MCF 10A (cell line): ENCODE measurements at regions not wholly inside any gene's neighbourhood (a gene's known extent, or its start where the extent isn't known, plus 50 kb on each side); places are given as distances from the start of the nearest gene placed in this dataset.

Source experiments
- BruUV-seq: library from RNA; stranded (reverse); fragments of 400-500 nt; replicated peaks from 2 replicates; lab custom pipeline; 2021; lab: Mats Ljungman, UMichigan
- CTCF ChIA-PET: fragments of 300-600 bp; sonication (Branson Sonifier 250); formaldehyde crosslinking; extraction: SDS; loops from one replicate; lab custom pipeline; 2021; ENCODE audit warnings: antibody characterized with exemption, inconsistent platforms; lab: Yijun Ruan, JAX
- POLR2A ChIA-PET: fragments of 300-600, 350-650 bp; sonication (Branson Sonifier 250); formaldehyde crosslinking; extraction: SDS; loops from one replicate; lab custom pipeline; 2020; ENCODE audit warnings: antibody characterized with exemption, inconsistent platforms; lab: Yijun Ruan, JAX
- DNase-seq: peaks from one replicate; pipeline ENCODE4 v3.0.0-alpha.2; 2018; ENCODE audit not compliant: unreplicated experiment
- H3K27ac Mint-ChIP-seq: one replicate; pipeline ENCODE4 v1.8.0; 2022; ENCODE audit warnings: mild to moderate bottlenecking, low read depth, mixed read lengths; ENCODE audit not compliant: unreplicated experiment
- H3K27me3 Mint-ChIP-seq: one replicate; pipeline ENCODE4 v1.8.0; 2022; ENCODE audit warnings: mixed read lengths; ENCODE audit not compliant: insufficient read depth, unreplicated experiment
- H3K36me3 Mint-ChIP-seq: one replicate; pipeline ENCODE4 v1.8.0; 2022; ENCODE audit warnings: mild to moderate bottlenecking, moderate library complexity, mixed read lengths; ENCODE audit not compliant: insufficient read depth, unreplicated experiment
- H3K4me1 Mint-ChIP-seq: one replicate; pipeline ENCODE4 v1.8.0; 2022; ENCODE audit warnings: mixed read lengths; ENCODE audit not compliant: insufficient read depth, unreplicated experiment
- H3K4me3 Mint-ChIP-seq: one replicate; pipeline ENCODE4 v1.8.0; 2022; ENCODE audit warnings: mild to moderate bottlenecking, moderate library complexity, mixed read lengths; ENCODE audit not compliant: unreplicated experiment
- H3K9me3 Mint-ChIP-seq: one replicate; pipeline ENCODE4 v1.8.0; 2022; ENCODE audit warnings: mixed read lengths; ENCODE audit not compliant: unreplicated experiment
- intact Hi-C: fragments of 100-400 bp; cut with micrococcal nuclease; formaldehyde crosslinking; loops from 2 replicates; pipeline ENCODE4 v1.14.1; 2022
- TF ChIP-seq, protein P1 (sequence below): fragments of 200-600 bp; IDR thresholded peaks from one replicate; pipeline ENCODE4 v1.8.0; 2022; ENCODE audit warnings: antibody characterized with exemption, mild to moderate bottlenecking; ENCODE audit not compliant: unreplicated experiment

DNA sequence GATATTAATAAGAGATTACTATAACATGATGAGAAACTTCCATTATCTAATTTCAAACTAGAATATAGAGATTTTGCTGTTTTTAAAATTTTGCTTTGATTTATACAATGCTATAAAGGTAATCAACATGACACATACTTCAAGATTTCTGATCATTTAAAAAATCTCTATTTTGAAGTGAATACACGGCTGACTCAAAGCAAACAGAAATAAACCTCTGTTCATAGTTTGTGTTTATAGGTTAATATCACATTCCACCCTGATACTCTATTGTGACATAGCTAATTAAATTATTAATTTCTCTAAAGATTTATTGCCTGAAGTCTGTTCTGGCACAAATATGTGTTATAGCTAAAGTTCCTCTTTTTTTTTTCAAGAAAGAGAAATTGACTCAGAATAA is 349.2 kb downstream of the TLL1 start:
- intact Hi-C loops = no loop called here
- Mint-ChIP-seq H3K4me1 (no peaks in the 10 kb centered on the region), H3K9me3 (no peaks in the 10 kb centered on the region), H3K27me3 (no peaks in the 10 kb centered on the region), H3K36me3 (no peaks in the 10 kb centered on the region), H3K4me3 (no peak overlapping the region), H3K27ac (no peak overlapping the region)
- ChIA-PET POLR2A (no interaction called here), CTCF (interaction anchor here (0.7 kb wide), 1 partner anchor 151 kb away, joined by 3 read pairs; no protein-coding TSS in a partner anchor)
- no peak for DNase-seq
- BruUV-seq = no TSS peak
- TF ChIP-seq, protein P1, sequence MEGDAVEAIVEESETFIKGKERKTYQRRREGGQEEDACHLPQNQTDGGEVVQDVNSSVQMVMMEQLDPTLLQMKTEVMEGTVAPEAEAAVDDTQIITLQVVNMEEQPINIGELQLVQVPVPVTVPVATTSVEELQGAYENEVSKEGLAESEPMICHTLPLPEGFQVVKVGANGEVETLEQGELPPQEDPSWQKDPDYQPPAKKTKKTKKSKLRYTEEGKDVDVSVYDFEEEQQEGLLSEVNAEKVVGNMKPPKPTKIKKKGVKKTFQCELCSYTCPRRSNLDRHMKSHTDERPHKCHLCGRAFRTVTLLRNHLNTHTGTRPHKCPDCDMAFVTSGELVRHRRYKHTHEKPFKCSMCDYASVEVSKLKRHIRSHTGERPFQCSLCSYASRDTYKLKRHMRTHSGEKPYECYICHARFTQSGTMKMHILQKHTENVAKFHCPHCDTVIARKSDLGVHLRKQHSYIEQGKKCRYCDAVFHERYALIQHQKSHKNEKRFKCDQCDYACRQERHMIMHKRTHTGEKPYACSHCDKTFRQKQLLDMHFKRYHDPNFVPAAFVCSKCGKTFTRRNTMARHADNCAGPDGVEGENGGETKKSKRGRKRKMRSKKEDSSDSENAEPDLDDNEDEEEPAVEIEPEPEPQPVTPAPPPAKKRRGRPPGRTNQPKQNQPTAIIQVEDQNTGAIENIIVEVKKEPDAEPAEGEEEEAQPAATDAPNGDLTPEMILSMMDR = no peak

DNA sequence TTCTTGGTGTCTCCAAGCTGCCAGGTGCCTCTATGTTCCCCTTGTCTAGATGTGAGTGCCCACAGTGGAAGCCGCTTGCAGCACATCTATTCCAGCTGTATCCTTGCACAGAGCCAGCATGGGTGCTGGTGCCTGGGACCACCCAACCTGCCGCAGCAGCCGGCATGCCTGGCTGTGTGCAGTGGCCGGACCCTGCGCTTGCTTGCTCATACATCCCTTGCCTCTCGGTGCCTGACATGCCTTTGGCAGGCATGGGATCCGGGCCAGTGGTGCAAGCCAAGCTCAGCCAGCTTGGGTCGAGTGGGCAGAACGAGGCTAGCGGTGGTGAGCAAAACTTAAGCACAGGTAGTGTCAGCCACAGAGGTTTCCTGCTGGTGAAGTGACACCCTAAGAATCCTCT is 355.1 kb downstream of the TLL1 start:
- H3K27me3 Mint-ChIP-seq = no peaks in the 10 kb centered on the region
- no peaks in the 10 kb centered on the region for H3K4me1 Mint-ChIP-seq
- H3K4me3 Mint-ChIP-seq = no peak overlapping the region
- no peaks in the 10 kb centered on the region for H3K9me3 Mint-ChIP-seq
- DNase-seq = no peak
- no peaks in the 10 kb centered on the region for H3K36me3 Mint-ChIP-seq
- POLR2A ChIA-PET = interaction anchor here (0.6 kb wide), 1 partner anchor 87 kb away, joined by 3 read pairs; no protein-coding TSS in a partner anchor
- TF ChIP-seq, protein P1 = no peak
- H3K27ac Mint-ChIP-seq = no peak overlapping the region
- no TSS peak for BruUV-seq
- intact Hi-C loops = no loop called here
- CTCF ChIA-PET = interaction anchor here (0.7 kb wide), 1 partner anchor 786 kb away, joined by 3 read pairs; no protein-coding TSS in a partner anchor

DNA sequence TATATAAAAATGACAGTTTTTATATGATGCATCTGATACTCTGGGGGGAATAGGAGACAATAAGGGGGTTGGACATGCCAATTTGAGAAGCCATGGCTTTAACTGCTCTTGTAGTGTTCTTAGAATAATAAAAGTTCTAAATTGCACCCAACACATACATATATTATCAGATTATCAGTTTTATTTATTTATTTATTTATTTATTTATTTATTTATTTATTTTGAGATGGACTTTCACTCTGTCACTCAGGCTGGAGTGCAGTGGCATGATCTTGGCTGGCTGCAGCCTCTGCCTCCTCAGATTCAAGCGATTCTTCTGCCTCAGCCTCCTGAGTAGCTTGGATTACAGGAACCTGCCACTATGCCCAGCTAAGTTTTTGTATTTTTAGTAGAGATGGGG is 356.8 kb downstream of the TLL1 start:
- Mint-ChIP-seq H3K4me3 (no peak overlapping the region), H3K36me3 (no peaks in the 10 kb centered on the region), H3K4me1 (no peaks in the 10 kb centered on the region), H3K9me3 (no peaks in the 10 kb centered on the region), H3K27me3 (no peaks in the 10 kb centered on the region), H3K27ac (no peak overlapping the region)
- CTCF ChIA-PET = interaction anchor here (0.7 kb wide), 2 partner anchors 55 to 348 kb away, joined by 3 to 4 read pairs; no protein-coding TSS in a partner anchor
- BruUV-seq = no TSS peak
- TF ChIP-seq, protein P1 = no peak
- POLR2A ChIA-PET = no interaction called here
- DNase-seq = no peak
- intact Hi-C loops = no loop called here

DNA sequence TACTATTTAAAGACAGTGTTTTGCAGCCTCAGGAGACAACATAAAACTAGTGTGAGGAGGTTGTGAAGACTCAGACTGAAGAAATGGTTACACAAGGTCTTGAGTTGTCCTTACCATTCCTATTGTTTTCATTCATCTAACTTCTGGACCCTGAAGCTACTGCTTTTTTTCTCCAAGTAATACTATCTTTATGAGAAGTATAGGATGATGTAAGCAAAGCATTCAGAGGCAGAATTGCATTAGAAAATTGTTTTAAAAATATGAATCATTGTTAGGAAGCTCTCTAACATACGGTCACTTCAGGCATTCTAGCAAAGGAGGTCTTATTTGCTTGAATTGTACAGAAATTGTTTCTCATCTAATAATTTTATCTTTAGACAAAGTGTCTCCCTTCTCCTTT is 357.8 kb downstream of the TLL1 start:
- BruUV-seq = no TSS peak
- TF ChIP-seq, protein P1 = no peak
- ChIA-PET POLR2A (no interaction called here), CTCF (interaction anchor here (0.9 kb wide), 1 partner anchor 65 kb away, joined by 4 read pairs; no protein-coding TSS in a partner anchor)
- no peak for DNase-seq
- H3K4me1 Mint-ChIP-seq = no peaks in the 10 kb centered on the region
- H3K27me3 Mint-ChIP-seq = no peaks in the 10 kb centered on the region
- no peaks in the 10 kb centered on the region for H3K9me3 Mint-ChIP-seq
- H3K4me3 Mint-ChIP-seq = no peak overlapping the region
- intact Hi-C loops = no loop called here
- no peaks in the 10 kb centered on the region for H3K36me3 Mint-ChIP-seq
- H3K27ac Mint-ChIP-seq = no peak overlapping the region
